K562 (cell line): ENCODE measurements at regions not wholly inside any gene's neighbourhood (a gene's known extent, or its start where the extent isn't known, plus 50 kb on each side); places are given as distances from the start of the nearest gene placed in this dataset.

Experiments used
- ATAC-seq: fragments of 200-7000 bp; cut with Tn5 transposase; 3 replicates; pipeline ENCODE4 v1.9.1; 2020; ENCODE audit warnings: moderate library complexity
- BruUV-seq: library from RNA; stranded (reverse); fragments of 400-500 nt; replicated peaks from 2 replicates; lab custom pipeline; 2021; lab: Mats Ljungman, UMichigan
- CTCF ChIA-PET: fragments of 300-600 bp; formaldehyde crosslinking; extraction: SDS; loops from one replicate; lab custom pipeline; 2021; ENCODE audit warnings: low intra/inter-chr PET ratio; lab: Yijun Ruan, JAX
- POLR2A ChIA-PET: fragments of 300-600, 350-650 bp; sonication (Branson Sonifier 250); formaldehyde crosslinking; extraction: SDS; loops from one replicate; lab custom pipeline; 2021; ENCODE audit warnings: antibody characterized with exemption, inconsistent platforms; lab: Yijun Ruan, JAX
- DNase-seq, 4 experiments: peaks; one replicate each; pipeline versions ENCODE4 v3.0.0 to v3.0.0-alpha.2; 2011 to 2018; ENCODE audit warnings: low spot score in 3 of 4, mixed read lengths in 3 of 4; ENCODE audit errors: extremely low read depth in 1 of 4
- FAIRE-seq: peaks from 2 replicates; lab custom pipeline; 2011; peaks lifted over from hg19 to GRCh38; lab: Jason Lieb, UNC
- H2AFZ ChIP-seq: 2 replicates; pipeline ENCODE4 v1.6.0; 2011; ENCODE audit warnings: low read depth, low read length, control low read depth, inconsistent platforms
- H3K27ac ChIP-seq: fragments of 200-600 bp; 3 replicates; pipeline ENCODE4 v1.8.0; 2011; ENCODE audit warnings: low read depth, mild to moderate bottlenecking, control low read depth, inconsistent platforms, low read length, moderate library complexity, mixed read lengths; ENCODE audit errors: extremely low read depth
- H3K27me3 ChIP-seq, 2 experiments: fragments of 300-600 bp in 1 of 2; 2 replicates in 1 of 2; 3 replicates in 1 of 2; pipeline versions ENCODE4 v1.6.0 to v1.8.0; 2011; ENCODE audit warnings: inconsistent platforms in 2 of 2, low read length in 2 of 2, mild to moderate bottlenecking in 1 of 2, mixed read lengths in 1 of 2, moderate library complexity in 1 of 2; ENCODE audit not compliant: control insufficient read depth in 2 of 2, insufficient read depth in 2 of 2
- H3K36me3 ChIP-seq: fragments of 300-600 bp; 3 replicates; pipeline ENCODE4 v1.8.0; 2011; ENCODE audit warnings: mild to moderate bottlenecking, low read length, inconsistent platforms; ENCODE audit not compliant: control insufficient read depth, insufficient read depth
- H3K4me1 ChIP-seq, 2 experiments: fragments of 200-600 bp in 1 of 2; replicated peaks in 1 of 2; 2 replicates in 1 of 2; 3 replicates in 1 of 2; pipeline versions ENCODE4 v1.5.1 to v1.8.0; 2011; ENCODE audit warnings: inconsistent platforms in 2 of 2, low read length in 2 of 2, mild to moderate bottlenecking in 1 of 2, mixed read lengths in 1 of 2, moderate library complexity in 1 of 2; ENCODE audit not compliant: control insufficient read depth in 2 of 2, insufficient read depth in 2 of 2
- H3K4me2 ChIP-seq: 2 replicates; pipeline ENCODE4 v1.6.1; 2011; ENCODE audit warnings: low read length, control low read depth, inconsistent platforms, mixed read lengths; ENCODE audit not compliant: insufficient read depth
- H3K4me3 ChIP-seq: fragments of 200-600 bp; sonication (generic), shearing (Covaris generic); 2 replicates; pipeline ENCODE4 v1.5.1; 2016; ENCODE audit warnings: control low read depth, inconsistent platforms
- H3K79me2 ChIP-seq: fragments of 200-600 bp; 3 replicates; pipeline ENCODE4 v1.8.0; 2011; ENCODE audit warnings: low read length, inconsistent platforms; ENCODE audit not compliant: control insufficient read depth, insufficient read depth
- H3K9ac ChIP-seq, 2 experiments: 2 replicates each; pipeline versions ENCODE4 v1.6.0 to v1.6.1; 2011; ENCODE audit warnings: low read depth in 2 of 2, low read length in 2 of 2, control low read depth in 1 of 2, inconsistent platforms in 1 of 2, mild to moderate bottlenecking in 1 of 2, mixed read lengths in 1 of 2; ENCODE audit not compliant: insufficient read depth in 1 of 2
- H3K9me1 ChIP-seq: one replicate; pipeline ENCODE4 v1.6.0; 2011; ENCODE audit warnings: inconsistent platforms, mild to moderate bottlenecking, low read length, moderate library complexity; ENCODE audit not compliant: control insufficient read depth, insufficient read depth
- H3K9me3 ChIP-seq: replicated peaks from 2 replicates; pipeline ENCODE4 v1.5.1; 2011; ENCODE audit warnings: low read depth, low read length, inconsistent platforms; ENCODE audit not compliant: control insufficient read depth, insufficient read depth
- H4K20me1 ChIP-seq: replicated peaks from 2 replicates; pipeline ENCODE4 v1.6.1; 2011; ENCODE audit warnings: low read length, inconsistent platforms, mixed read lengths; ENCODE audit not compliant: control insufficient read depth, insufficient read depth
- EP400 ChIP-seq: fragments of 450-650 bp; IDR thresholded peaks from 2 replicates; pipeline ENCODE4 v1.6.1; 2017; ENCODE audit warnings: antibody characterized with exemption, mild to moderate bottlenecking, moderate library complexity
- HDAC2 ChIP-seq: fragments of 450-650 bp; IDR thresholded peaks from 2 replicates; pipeline ENCODE4 v1.6.1; 2016; ENCODE audit warnings: mild to moderate bottlenecking
- ZBTB11 ChIP-seq, 3 experiments: fragments of 200-800 bp in 1 of 3; fragments of 250-450 bp in 1 of 3; fragments of 450-650 bp in 1 of 3; sonication (Bioruptor Pico) in 1 of 3; sonication (Bioruptor generic) in 1 of 3; formaldehyde crosslinking in 1 of 3; IDR thresholded peaks; 2 replicates each; pipeline versions ENCODE4 v1.6.1 to v1.8.0; 2016 to 2022; ENCODE audit warnings: mild to moderate bottlenecking in 2 of 3, missing genetic modification characterization in 2 of 3, missing compliant biosample characterization in 1 of 3, moderate library complexity in 1 of 3
- WGBS: fragments of 100-300 bp; shearing (Covaris generic); methylation state at CpG from one replicate; pipeline ENCODE4 v1.1.6; 2016; ENCODE audit warnings: low coverage, mixed read lengths; ENCODE audit not compliant: insufficient coverage; ENCODE audit errors: missing lambda C conversion rate; 5-methylcytosine and 5-hydroxymethylcytosine counted together
- in situ Hi-C: fragments of 300-500 bp; cut with MboI; formaldehyde crosslinking; loops from 4 replicates; pipeline ENCODE4 v1.15.0; 2018; ENCODE audit warnings: inconsistent platforms, mixed read lengths
- intact Hi-C: fragments of 100-400 bp; cut with micrococcal nuclease; formaldehyde crosslinking; loops from 2 replicates; pipeline ENCODE4 v1.14.2; 2022

DNA sequence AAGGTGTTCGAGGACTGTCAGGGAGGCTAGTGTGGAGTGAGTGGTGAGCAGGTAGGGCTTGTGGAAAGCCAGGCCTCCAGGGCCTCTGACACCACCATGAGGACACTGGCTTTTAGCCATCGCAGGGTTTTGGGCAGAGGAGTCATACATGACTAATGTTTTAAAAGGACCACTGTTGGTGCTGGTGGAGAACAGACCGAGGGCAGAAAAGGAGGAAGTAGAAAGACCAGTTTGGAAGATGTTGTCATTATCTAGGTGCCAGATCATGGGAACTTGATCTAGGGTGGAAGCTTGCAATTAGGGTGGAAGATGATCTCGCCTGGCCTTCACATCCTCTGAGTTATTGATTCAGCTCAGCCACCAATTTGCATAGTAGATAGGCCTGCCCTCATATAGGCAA is 144.2 kb downstream of the C12orf75 start:
- intact Hi-C loops = no loop called here
- no peaks in the 10 kb centered on the region for H3K79me2 ChIP-seq
- H3K9me3 ChIP-seq = no peaks in the 10 kb centered on the region
- no peaks in the 10 kb centered on the region for H4K20me1 ChIP-seq
- H3K9me1 ChIP-seq = no peaks in the 10 kb centered on the region
- ChIA-PET POLR2A (no interaction called here), CTCF (no interaction called here)
- H3K36me3 ChIP-seq = no peaks in the 10 kb centered on the region
- no peak overlapping the region for H3K4me2 ChIP-seq
- TF ChIP-seq ZBTB11 (CRISPR knock-in tag; IDR thresholded peaks at IDR 0.05) = no peak
- no peak for TF ChIP-seq HDAC2
- TF ChIP-seq EP400 = no peak
- DNase-seq = no peak
- FAIRE-seq = no peak
- H3K27me3 ChIP-seq = no peaks in the 10 kb centered on the region; a peak in 1 of 5 replicates
- H2AFZ ChIP-seq = no peak overlapping the region
- BruUV-seq = no TSS peak
- H3K4me3 ChIP-seq = no peak overlapping the region
- WGBS = 0% methylated on average over 4 of the region's 4 CpGs
- ATAC-seq = no peak
- no peaks in the 10 kb centered on the region for H3K4me1 ChIP-seq
- in situ Hi-C loops = no loop called here
- H3K27ac ChIP-seq = no peak overlapping the region
- no peak overlapping the region for H3K9ac ChIP-seq
